Suprapubic skin (tissue), 4 donors: ENCODE measurements at regions not wholly inside any gene's neighbourhood (a gene's known extent, or its start where the extent isn't known, plus 50 kb on each side); places are given as distances from the start of the nearest gene placed in this dataset.

Source experiments
- DNase-seq, 2 donors: peaks; one replicate each; pipeline ENCODE4 v3.0.0-alpha.2; 2019; ENCODE audit warnings: low spot score in 2 of 2
- H3K27ac ChIP-seq: fragments of 200-600 bp; sonication (generic); one replicate; pipeline ENCODE4 v1.5.1; 2019
- H3K27me3 ChIP-seq: fragments of 200-600 bp; sonication (generic); one replicate; pipeline ENCODE4 v1.5.1; 2019
- H3K36me3 ChIP-seq: fragments of 200-600 bp; sonication (generic); one replicate; pipeline ENCODE4 v1.5.1; 2019
- H3K4me1 ChIP-seq: fragments of 200-600 bp; sonication (generic); one replicate; pipeline ENCODE4 v1.5.1; 2019
- H3K4me3 ChIP-seq: fragments of 200-600 bp; sonication (generic); one replicate; pipeline ENCODE4 v1.5.1; 2019; ENCODE audit warnings: mild to moderate bottlenecking
- H3K9me3 ChIP-seq: fragments of 200-600 bp; sonication (generic); one replicate; pipeline ENCODE4 v1.5.1; 2019
- CTCF ChIP-seq, 2 donors: fragments of 200-600 bp in 1 of 2; fragments of 450-650 bp in 1 of 2; sonication (generic) in 1 of 2; IDR thresholded peaks; one replicate each; pipeline ENCODE4 v1.5.1; 2016 to 2019; ENCODE audit warnings: antibody characterized with exemption in 2 of 2, mild to moderate bottlenecking in 1 of 2, moderate library complexity in 1 of 2
- EP300 ChIP-seq: sonication (generic); formaldehyde crosslinking; IDR thresholded peaks from one replicate; pipeline ENCODE4 v1.6.1; 2017; ENCODE audit warnings: antibody characterized with exemption
- POLR2A ChIP-seq, 2 donors: fragments of 450-650 bp; IDR thresholded peaks; one replicate each; pipeline ENCODE4 v1.6.1; 2017; ENCODE audit warnings: antibody characterized with exemption in 2 of 2, mild to moderate bottlenecking in 2 of 2, moderate library complexity in 2 of 2
- POLR2AphosphoS5 ChIP-seq, 3 donors: sonication (generic); formaldehyde crosslinking; IDR thresholded peaks; one replicate each; pipeline ENCODE4 v1.6.1; 2017; ENCODE audit warnings: antibody characterized with exemption in 3 of 3
- WGBS: methylation state at CpG from one replicate; pipeline ENCODE4 v1.1.5; 2018; 5-methylcytosine and 5-hydroxymethylcytosine counted together

GRCh38 chr2:173625315-173625714 lies 270.6 kb downstream of the CDCA7 start:
- DNase-seq = no peak
- H3K4me1 ChIP-seq = no peaks in the 10 kb centered on the region
- no peak overlapping the region for H3K27ac ChIP-seq
- no peaks in the 10 kb centered on the region for H3K27me3 ChIP-seq
- no peak overlapping the region for H3K4me3 ChIP-seq
- no peaks in the 10 kb centered on the region for H3K9me3 ChIP-seq
- TF ChIP-seq CTCF (IDR thresholded peaks at IDR 0.05) = no peak
- H3K36me3 ChIP-seq = no peaks in the 10 kb centered on the region
- 95% methylated on average over 11 of the region's 11 CpGs for WGBS

- Histone ChIP-seq H3K4me1 (no peaks in the 10 kb centered on the region), H3K36me3 (no peaks in the 10 kb centered on the region), H3K9me3 (no peaks in the 10 kb centered on the region), H3K4me3 (no peak overlapping the region), H3K27me3 (no peaks in the 10 kb centered on the region), H3K27ac (no peak overlapping the region)
- TF ChIP-seq EP300 (no peak), POLR2A (IDR thresholded peaks at IDR 0.05) (no peak), CTCF (IDR thresholded peaks at IDR 0.05) (no peak), POLR2AphosphoS5 (IDR thresholded peaks at IDR 0.05) (no peak)
- no peak for DNase-seq
These were observed 274.4 kb downstream of the CDCA7 start for GRCh38 chr2:173629076-173629475.

- no peaks in the 10 kb centered on the region for H3K4me1 ChIP-seq
- peak overlapping the region; percentile 2 for H3K27ac ChIP-seq
- 63% methylated on average over 9 of the region's 9 CpGs for WGBS
- no peak overlapping the region for H3K4me3 ChIP-seq
- no peaks in the 10 kb centered on the region for H3K36me3 ChIP-seq
- H3K27me3 ChIP-seq = no peaks in the 10 kb centered on the region
- no peaks in the 10 kb centered on the region for H3K9me3 ChIP-seq
- DNase-seq = no peak
- TF ChIP-seq EP300 = no peak
- TF ChIP-seq POLR2AphosphoS5 (IDR thresholded peaks at IDR 0.05) = no peak
- TF ChIP-seq POLR2A (IDR thresholded peaks at IDR 0.05) = no peak
- no peak for TF ChIP-seq CTCF (IDR thresholded peaks at IDR 0.05)
These were observed 275.9 kb downstream of the CDCA7 start for GRCh38 chr2:173630425-173631126.

GRCh38 chr2:173631127-173631460 lies 276.4 kb downstream of the CDCA7 start:
- 47% methylated on average over 4 of the region's 4 CpGs for WGBS
- Histone ChIP-seq H3K27ac (no peak overlapping the region), H3K4me1 (no peaks in the 10 kb centered on the region), H3K27me3 (no peaks in the 10 kb centered on the region), H3K36me3 (no peaks in the 10 kb centered on the region), H3K9me3 (no peaks in the 10 kb centered on the region), H3K4me3 (no peak overlapping the region)
- TF ChIP-seq EP300 (no peak), POLR2AphosphoS5 (IDR thresholded peaks at IDR 0.05) (no peak), CTCF (IDR thresholded peaks at IDR 0.05) (no peak), POLR2A (IDR thresholded peaks at IDR 0.05) (no peak)
- DNase-seq = no peak

- Histone ChIP-seq H3K27ac (peak overlapping the region; percentile 45), H3K4me1 (peaks cover 12% of the 10 kb centered on the region), H3K9me3 (no peaks in the 10 kb centered on the region), H3K27me3 (no peaks in the 10 kb centered on the region), H3K36me3 (no peaks in the 10 kb centered on the region), H3K4me3 (no peak overlapping the region)
- TF ChIP-seq CTCF (IDR thresholded peaks at IDR 0.05) = no peak
- TF ChIP-seq POLR2AphosphoS5 (IDR thresholded peaks at IDR 0.05) = no peak
- no peak for TF ChIP-seq EP300
- no peak for TF ChIP-seq POLR2A (IDR thresholded peaks at IDR 0.05)
- 68% methylated on average over 3 of the region's 3 CpGs for WGBS
- DNase-seq = no peak
These were observed 289.5 kb downstream of the CDCA7 start for GRCh38 chr2:173644146-173644545.
